HG02870 (cell line): ENCODE measurements at regions not wholly inside any gene's neighbourhood (a gene's known extent, or its start where the extent isn't known, plus 50 kb on each side); places are given as distances from the start of the nearest gene placed in this dataset.

ENCODE experiments used
- ATAC-seq: cut with Tn5 transposase; IDR thresholded peaks from one replicate; pipeline ENCODE4 v1.9.1; 2021; ENCODE audit warnings: mild to moderate bottlenecking, moderate library complexity; ENCODE audit not compliant: unreplicated experiment

- ATAC-seq: no peak
These were observed 416.1 kb downstream of the NPHP4 start for GRCh38 chr1:5576011-5576672.

GRCh38 chr1:5575396-5575940 lies 416.8 kb downstream of the NPHP4 start:
- ATAC-seq: no peak

GRCh38 chr1:5574641-5575040 lies 417.6 kb downstream of the NPHP4 start:
- no peak for ATAC-seq

GRCh38 chr1:5572794-5573193 lies 419.4 kb downstream of the NPHP4 start:
- no peak for ATAC-seq

- no peak for ATAC-seq
These were observed 420.3 kb downstream of the NPHP4 start for GRCh38 chr1:5571861-5572401.

- ATAC-seq: no peak
These were observed 420.8 kb downstream of the NPHP4 start for GRCh38 chr1:5571438-5571837.

GRCh38 chr1:5570931-5571330 lies 421.3 kb downstream of the NPHP4 start:
- no peak for ATAC-seq

GRCh38 chr1:5568321-5568720 lies 423.9 kb downstream of the NPHP4 start:
- no peak for ATAC-seq

- ATAC-seq: no peak
These were observed 424.4 kb downstream of the NPHP4 start for GRCh38 chr1:5567839-5568238.

GRCh38 chr1:5566924-5567323 lies 425.3 kb downstream of the NPHP4 start:
- ATAC-seq: no peak

- no peak for ATAC-seq
These were observed 426.7 kb downstream of the NPHP4 start for GRCh38 chr1:5565281-5566125.

GRCh38 chr1:5564578-5565257 lies 427.5 kb downstream of the NPHP4 start:
- no peak for ATAC-seq

GRCh38 chr1:5563861-5564577 lies 428.2 kb downstream of the NPHP4 start:
- no peak for ATAC-seq

- no peak for ATAC-seq
These were observed 429.5 kb downstream of the NPHP4 start for GRCh38 chr1:5562769-5563168.

- ATAC-seq: no peak
These were observed 429.9 kb downstream of the NPHP4 start for GRCh38 chr1:5562331-5562730.

- ATAC-seq: no peak
These were observed 433.1 kb downstream of the NPHP4 start for GRCh38 chr1:5559078-5559477.

GRCh38 chr1:5555853-5556252 lies 436.4 kb downstream of the NPHP4 start:
- ATAC-seq: no peak

- ATAC-seq: no peak
These were observed 437.4 kb downstream of the NPHP4 start for GRCh38 chr1:5554784-5555183.

GRCh38 chr1:5554111-5554510 lies 438.1 kb downstream of the NPHP4 start:
- ATAC-seq: no peak

GRCh38 chr1:5552787-5553484 lies 439.3 kb downstream of the NPHP4 start:
- no peak for ATAC-seq
